ENCODE measurements at regions not wholly inside any gene's neighbourhood (a gene's known extent, or its start where the extent isn't known, plus 50 kb on each side); places are given as distances from the start of the nearest gene placed in this dataset.

- TF ChIP-seq CTCF (IDR thresholded peaks at IDR 0.05): no peak
- TF ChIP-seq POLR2A (IDR thresholded peaks at IDR 0.05): no peak
Measured at GRCh38 chr20:48170625-48171024, 385.3 kb upstream of the SULF2 start.

All from body of pancreas (tissue), 4 donors.